Fibroblast of mammary gland (primary cell): ENCODE measurements at regions not wholly inside any gene's neighbourhood (a gene's known extent, or its start where the extent isn't known, plus 50 kb on each side); places are given as distances from the start of the nearest gene placed in this dataset.

Experiments
- DNase-seq: peaks from one replicate; pipeline ENCODE4 v3.0.0-alpha.2; 2010; ENCODE audit warnings: low read depth
- H3K4me3 ChIP-seq: 2 replicates; pipeline ENCODE4 v1.5.1; 2011; ENCODE audit warnings: low read depth, mild to moderate bottlenecking, low read length, moderate library complexity; ENCODE audit not compliant: control insufficient read depth
- CTCF ChIP-seq: conservative IDR thresholded peaks from 2 replicates; pipeline ENCODE4 v1.5.1; 2011; ENCODE audit warnings: low read depth, low read length, inconsistent platforms; ENCODE audit not compliant: control insufficient read depth, insufficient read depth

DNA sequence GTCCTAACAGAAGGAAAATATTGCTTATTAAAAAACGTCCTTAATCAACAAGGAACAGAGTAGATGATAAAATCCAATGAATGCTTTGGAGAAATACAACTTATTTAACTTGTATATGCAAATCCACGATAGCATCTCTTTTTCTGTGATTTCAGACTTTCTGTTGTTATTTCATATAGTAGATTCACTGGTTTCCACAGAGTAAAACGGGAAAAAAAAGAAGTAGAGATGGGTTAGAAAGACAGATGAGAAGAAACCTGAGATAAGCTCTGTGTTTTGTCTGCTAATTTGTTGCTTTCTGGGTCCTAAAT, 447.7 kb downstream of the RERGL start:
- no peak for DNase-seq

GRCh38 chr12:17640615-17641014, 449.4 kb downstream of the RERGL start:
- no peak overlapping the region for H3K4me3 ChIP-seq
- TF ChIP-seq CTCF, result no peak
- DNase-seq, result no peak

More for the DNA sequence above, 447.7 kb downstream of the RERGL start:
- no peak overlapping the region for H3K4me3 ChIP-seq
- TF ChIP-seq CTCF, result no peak

DNA sequence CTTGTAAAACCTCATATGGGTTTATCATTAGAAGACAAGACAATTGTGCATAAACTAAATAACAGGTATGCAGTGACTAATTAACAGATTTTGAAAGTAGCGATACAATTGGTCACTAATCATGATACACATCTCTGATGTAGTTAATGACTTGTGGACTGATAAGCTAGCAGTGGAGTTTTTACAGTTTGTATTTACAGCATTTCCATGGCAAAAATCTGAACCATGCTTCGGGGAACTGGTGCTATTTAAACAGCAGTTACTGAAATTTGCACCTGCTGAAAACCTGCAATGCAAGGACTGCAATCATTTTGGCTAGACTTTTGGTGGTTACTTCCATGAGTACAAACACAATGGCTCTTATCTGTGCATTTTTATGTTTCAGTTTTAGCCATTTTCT, 471.2 kb downstream of the RERGL start:
- no peak overlapping the region for H3K4me3 ChIP-seq
- TF ChIP-seq CTCF, result no peak
- no peak for DNase-seq

- no peak overlapping the region for H3K4me3 ChIP-seq
- TF ChIP-seq CTCF, result no peak
- no peak for DNase-seq
Observed at GRCh38 chr12:17609701-17610100, 480.3 kb downstream of the RERGL start.

DNA sequence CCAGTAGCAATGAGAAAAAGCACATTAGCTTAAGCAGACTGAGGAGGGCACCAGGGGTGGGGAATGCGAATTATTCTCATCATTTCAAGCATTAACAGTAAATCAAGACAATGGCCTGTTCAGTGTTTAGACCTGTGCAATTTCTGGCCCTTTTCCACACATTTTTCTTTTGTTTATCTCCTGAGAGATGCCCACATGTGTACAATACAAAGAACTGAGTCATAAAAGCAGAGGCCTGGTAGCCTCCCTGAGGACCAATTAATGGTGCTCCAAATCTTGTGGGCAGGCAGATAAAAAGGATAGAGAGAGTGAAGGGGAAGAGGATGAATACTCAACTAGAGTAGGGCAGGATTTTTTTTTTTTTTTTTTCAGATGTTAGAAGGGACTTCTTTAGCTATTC, 480.8 kb downstream of the RERGL start:
- H3K4me3 ChIP-seq, result no peak overlapping the region
- no peak for DNase-seq
- TF ChIP-seq CTCF, result no peak

- DNase-seq, result no peak
- TF ChIP-seq CTCF, result no peak
- no peak overlapping the region for H3K4me3 ChIP-seq
Observed at GRCh38 chr12:17595111-17595510, 494.9 kb downstream of the RERGL start.

GRCh38 chr12:17593715-17594406, 496.1 kb downstream of the RERGL start:
- DNase-seq, result no peak
- no peak overlapping the region for H3K4me3 ChIP-seq
- TF ChIP-seq CTCF, result no peak
